Spleen (tissue), 7 donors: ENCODE measurements at regions not wholly inside any gene's neighbourhood (a gene's known extent, or its start where the extent isn't known, plus 50 kb on each side); places are given as distances from the start of the nearest gene placed in this dataset.

Experiments used
- POLR2A ChIP-seq, 3 donors: fragments of 450-650 bp; IDR thresholded peaks; one replicate each; pipeline ENCODE4 v1.5.1; 2017; ENCODE audit warnings: antibody characterized with exemption in 3 of 3, mild to moderate bottlenecking in 1 of 3
- POLR2AphosphoS5 ChIP-seq, 3 donors: sonication (generic); formaldehyde crosslinking; IDR thresholded peaks; one replicate each; pipeline ENCODE4 v1.5.1; 2017; ENCODE audit warnings: antibody characterized with exemption in 3 of 3
- TF ChIP-seq, protein P1 (sequence below), 11 experiments: fragments of 200-600 bp in 7 of 11; fragments of 450-650 bp in 4 of 11; sonication (generic) in 4 of 11; IDR thresholded peaks in 8 of 11; conservative IDR thresholded peaks in 3 of 11; 1 replicate in 7 of 11; 2 replicates in 4 of 11; pipeline versions ENCODE4 v1.4.0 to v1.8.0; 2016 to 2021; ENCODE audit warnings: antibody characterized with exemption in 11 of 11, inconsistent platforms in 4 of 11, mild to moderate bottlenecking in 1 of 11
- donor health status: DM: no; HTN: no; CAD: no; lungs with moderate emphysema.
- donor health status: DM: no; HTN: no; CAD: no.
- donor health status: DM: no; HTN: no; CAD: no.

DNA sequence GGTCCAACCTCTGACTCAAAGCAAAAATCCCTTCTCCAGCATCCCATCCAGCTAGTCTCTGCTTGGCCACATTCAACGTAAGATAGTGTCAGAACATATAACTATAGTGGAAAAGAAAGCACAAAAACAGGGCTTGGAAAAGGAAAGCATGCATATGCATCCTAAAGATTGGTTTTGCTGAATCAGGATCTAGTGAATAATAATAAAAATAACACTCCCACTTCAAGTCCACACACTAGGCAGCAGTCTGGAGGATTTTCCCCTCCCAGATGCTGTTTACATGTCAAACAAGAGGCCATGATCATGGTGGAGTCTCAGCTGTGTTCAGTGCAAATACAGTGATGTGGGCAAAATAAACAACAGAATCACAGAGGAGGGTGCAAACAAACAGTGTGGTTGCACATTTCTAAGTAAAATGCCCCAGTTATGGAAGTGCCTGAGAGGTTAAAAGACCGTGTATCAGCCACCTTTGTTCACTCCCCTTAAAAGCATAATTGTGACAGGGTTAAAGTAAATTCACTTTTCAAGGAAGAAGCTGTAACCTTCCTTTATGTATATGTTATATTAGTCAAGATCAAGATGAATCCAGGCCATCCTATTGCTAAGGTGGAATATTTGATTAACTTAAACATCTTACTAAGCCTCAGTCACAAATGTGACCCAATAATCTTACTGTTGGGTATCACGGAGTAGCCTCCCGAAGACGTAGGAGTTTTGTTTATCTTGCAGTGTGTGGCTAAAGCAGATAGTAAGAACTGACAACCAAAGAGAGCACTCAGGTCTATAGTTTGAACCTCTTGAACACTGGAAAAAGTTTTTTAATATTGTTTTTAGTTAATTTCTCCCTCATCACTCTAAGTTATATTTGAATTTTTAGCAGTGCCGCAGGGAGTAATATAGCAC is 424.5 kb downstream of the SOX2 start:
- TF ChIP-seq POLR2A (IDR thresholded peaks at IDR 0.05) (no peak), POLR2AphosphoS5 (IDR thresholded peaks at IDR 0.05) (no peak)
- TF ChIP-seq, protein P1, sequence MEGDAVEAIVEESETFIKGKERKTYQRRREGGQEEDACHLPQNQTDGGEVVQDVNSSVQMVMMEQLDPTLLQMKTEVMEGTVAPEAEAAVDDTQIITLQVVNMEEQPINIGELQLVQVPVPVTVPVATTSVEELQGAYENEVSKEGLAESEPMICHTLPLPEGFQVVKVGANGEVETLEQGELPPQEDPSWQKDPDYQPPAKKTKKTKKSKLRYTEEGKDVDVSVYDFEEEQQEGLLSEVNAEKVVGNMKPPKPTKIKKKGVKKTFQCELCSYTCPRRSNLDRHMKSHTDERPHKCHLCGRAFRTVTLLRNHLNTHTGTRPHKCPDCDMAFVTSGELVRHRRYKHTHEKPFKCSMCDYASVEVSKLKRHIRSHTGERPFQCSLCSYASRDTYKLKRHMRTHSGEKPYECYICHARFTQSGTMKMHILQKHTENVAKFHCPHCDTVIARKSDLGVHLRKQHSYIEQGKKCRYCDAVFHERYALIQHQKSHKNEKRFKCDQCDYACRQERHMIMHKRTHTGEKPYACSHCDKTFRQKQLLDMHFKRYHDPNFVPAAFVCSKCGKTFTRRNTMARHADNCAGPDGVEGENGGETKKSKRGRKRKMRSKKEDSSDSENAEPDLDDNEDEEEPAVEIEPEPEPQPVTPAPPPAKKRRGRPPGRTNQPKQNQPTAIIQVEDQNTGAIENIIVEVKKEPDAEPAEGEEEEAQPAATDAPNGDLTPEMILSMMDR (IDR thresholded peaks at IDR 0.05 in 8 of 11, conservative IDR thresholded peaks at IDR 0.05 in 3 of 11) = no peak
